NCI-H345 treated with DMSO at 0.1 percent for 48 hours (cell line): ENCODE measurements at regions not wholly inside any gene's neighbourhood (a gene's known extent, or its start where the extent isn't known, plus 50 kb on each side); places are given as distances from the start of the nearest gene placed in this dataset.

Source experiments
- DNase-seq: peaks from one replicate; lab custom pipeline; 2025; ENCODE audit not compliant: unreplicated experiment; lab: John Stamatoyannopoulos, UW

DNA sequence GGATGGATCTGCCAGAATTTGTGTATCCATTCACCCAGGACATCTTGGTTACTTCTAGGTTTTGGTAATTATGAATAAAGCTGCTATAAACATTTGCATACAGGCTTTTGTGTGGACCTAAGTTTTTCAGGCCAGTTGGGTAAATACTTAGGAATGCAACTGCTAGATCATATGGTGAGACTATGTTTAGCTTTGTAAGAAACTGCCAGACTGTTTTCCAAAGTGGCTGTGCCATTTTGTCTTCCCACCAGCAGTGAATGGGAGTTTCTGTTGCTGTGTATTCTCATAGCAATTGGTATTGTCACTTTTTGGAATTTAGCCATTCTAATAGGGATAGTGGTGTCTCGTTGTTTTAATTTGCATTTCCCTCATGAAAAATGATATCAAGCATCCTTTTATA lies 133.0 kb downstream of the KIF26A start:
- no peak for DNase-seq

DNA sequence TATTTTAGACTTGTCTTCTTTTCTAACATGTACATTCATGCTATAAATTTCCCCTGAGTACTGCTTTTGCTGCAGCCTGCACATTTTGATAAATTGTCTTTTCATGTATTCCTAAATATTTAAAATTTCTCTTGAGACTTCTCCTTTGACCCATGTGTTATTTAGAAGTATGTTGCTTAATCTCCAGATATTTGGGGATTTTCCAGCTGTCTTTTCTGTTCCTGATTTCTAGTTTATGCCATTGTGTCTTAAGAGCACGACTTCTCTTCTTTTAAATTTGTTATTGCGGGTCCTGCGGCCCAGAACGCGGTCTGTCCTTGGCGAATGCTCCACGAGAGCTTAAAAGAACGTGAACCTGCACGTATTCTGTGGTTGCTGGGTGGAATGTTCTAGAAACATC lies 136.4 kb downstream of the KIF26A start:
- DNase-seq: no peak

DNA sequence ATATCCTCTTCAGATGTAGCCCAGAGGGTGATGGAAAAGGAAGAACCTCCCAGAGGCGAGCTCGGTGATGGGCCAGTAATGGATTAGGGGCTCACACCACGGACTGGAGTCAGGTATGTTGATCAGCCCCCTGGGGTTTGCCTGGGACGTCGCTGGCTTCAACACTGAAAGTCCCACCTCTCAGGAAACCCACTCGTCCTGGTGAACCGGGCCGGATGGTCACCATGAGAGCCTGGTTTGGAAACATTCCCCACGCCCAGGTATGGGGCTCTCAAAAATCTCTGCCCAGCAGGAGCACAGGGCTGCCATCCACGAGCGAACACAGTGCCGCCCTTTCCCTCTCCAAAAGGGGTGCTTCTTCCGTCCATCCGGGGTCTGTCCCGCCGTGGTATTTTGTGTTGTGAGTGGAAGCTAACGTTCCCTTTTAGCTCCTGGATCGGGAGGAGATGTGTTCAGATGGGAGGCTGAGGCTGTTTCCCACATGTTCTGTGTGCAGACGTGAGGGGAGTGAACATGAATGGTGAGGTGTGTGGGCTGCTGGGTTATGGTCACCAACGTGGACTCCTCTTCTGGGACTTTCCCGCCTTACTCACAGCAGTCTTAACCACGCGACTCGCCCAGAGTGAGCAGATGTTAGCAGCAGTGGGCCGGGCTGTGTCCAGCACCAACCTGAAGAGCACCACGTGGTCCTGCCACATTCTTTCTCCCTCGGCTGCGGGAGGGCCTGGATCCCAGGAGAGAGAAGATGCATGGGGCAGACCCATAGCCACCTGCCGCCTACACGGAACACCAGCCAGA lies 139.2 kb downstream of the KIF26A start:
- no peak for DNase-seq

DNA sequence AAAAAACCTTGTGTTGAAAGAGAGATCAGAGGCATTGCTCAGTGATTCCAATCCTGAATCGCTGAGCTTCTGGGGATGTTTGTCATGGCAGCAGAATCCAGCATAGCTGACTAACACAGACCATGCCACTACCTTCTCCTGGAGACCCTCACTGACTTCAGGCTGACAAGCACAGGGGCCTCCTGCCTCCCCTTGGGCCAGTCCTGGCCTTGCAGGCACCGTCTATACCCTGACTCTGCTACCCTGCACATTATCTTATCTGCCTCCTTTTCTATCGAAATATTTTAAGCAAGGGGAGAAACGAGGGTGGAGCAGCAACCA lies 139.8 kb downstream of the KIF26A start:
- DNase-seq: no peak

DNA sequence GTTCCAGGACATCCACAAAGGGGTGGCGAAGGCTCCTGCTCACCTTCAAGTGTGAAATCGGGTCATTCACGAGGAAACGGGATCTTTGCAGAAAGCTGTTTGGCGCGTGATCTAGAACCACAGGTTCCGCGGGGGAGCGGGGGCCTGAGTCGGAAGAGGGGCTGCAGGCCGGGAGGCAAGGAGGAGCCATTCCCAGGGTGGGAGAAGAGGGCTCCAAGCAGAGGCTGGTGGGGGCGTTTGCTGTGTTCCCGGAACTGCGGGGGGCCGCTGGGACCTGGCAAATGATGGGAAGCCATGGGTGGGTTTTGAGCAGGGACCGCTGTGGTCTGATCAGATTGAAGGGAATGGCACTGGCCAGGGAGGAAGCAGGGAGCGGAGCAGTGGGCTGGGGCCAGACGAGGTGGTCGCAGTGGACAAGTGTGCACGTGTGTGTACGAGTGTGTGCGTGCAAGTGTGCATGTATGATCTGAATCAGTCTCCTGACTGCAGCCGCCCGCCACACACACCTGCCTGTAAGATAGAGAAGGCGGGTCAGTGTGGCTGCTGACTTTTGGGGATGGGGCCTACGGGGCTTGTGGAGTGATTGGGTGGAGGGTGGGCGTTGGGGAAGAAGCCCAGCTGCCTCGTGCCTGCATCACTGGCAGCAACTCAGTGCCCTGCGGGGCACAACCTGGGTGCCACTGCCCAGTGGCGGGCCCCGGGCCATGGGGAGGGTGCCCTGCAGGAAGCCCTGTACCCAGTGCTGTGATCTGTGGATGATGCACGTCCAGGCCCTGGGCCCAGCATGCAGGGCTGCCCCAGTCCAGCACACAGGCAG lies 141.9 kb downstream of the KIF26A start:
- no peak for DNase-seq

DNA sequence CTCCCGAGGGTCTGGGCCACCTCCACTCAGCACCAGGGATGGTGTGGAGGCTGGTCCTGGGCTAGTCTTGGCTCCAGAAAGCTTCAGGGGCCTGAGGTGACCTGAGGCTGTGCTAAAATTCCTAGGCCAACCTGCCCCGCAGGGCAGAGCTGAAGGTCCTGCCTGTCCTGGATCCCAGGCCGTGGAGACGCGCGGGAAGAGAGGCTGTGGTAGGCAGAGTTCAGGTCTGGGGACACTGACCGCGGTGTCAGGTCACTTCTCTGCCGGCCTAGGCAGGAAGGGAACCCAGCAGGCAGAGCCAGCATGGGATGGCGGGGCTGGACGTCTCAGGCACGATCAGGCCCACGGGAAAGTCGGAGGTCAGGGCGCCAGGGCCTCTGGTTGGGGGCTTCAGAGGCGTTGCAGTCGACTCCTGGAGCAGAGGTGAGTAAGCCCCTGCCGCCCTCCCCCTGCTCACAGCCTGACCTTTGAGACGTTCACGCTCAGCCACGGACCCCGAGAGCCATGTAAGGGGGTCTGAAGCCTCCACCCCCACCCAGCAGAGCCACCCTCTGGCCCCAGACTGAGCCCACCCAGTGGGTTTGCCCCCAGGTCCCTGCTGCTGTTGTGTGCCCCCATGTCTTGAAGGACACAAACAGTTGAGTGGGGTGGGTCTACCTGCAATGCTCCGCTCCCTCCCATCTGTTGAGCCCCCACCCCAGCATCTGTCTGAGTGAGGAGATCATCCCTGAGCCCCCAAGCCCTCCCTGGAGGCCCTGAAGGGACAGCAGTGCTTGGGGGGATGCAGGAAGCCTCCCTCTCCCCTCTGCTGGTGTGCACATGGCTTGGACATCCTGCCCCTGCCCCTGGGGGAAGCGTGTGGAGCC lies 142.7 kb downstream of the KIF26A start:
- no peak for DNase-seq

DNA sequence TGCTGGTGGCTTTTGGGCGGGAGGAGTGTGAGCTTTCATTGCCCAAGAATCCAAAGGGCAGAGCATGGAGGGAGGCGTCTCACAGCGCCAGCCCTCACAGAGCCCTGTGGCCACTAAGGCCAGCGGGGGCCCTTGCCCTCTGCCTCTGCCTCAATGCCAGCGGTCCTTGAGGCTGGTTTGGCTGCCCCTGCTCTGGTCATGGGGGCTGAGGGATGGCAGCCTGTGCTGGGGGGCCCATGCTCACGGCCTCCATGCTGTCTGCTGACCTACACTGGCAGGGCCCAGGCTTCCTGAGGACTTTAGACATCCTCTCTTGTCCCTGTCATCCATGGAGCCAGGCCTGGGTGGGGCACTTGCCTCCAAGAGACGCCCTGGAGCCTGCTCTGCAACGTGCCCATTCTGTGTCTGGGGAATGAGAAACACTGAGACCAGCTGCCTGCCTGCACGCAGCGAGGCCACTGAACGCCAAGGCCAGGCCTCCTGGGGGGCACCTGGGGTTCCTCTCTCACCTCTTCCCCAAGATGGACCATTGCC lies 143.4 kb downstream of the KIF26A start:
- no peak for DNase-seq

DNA sequence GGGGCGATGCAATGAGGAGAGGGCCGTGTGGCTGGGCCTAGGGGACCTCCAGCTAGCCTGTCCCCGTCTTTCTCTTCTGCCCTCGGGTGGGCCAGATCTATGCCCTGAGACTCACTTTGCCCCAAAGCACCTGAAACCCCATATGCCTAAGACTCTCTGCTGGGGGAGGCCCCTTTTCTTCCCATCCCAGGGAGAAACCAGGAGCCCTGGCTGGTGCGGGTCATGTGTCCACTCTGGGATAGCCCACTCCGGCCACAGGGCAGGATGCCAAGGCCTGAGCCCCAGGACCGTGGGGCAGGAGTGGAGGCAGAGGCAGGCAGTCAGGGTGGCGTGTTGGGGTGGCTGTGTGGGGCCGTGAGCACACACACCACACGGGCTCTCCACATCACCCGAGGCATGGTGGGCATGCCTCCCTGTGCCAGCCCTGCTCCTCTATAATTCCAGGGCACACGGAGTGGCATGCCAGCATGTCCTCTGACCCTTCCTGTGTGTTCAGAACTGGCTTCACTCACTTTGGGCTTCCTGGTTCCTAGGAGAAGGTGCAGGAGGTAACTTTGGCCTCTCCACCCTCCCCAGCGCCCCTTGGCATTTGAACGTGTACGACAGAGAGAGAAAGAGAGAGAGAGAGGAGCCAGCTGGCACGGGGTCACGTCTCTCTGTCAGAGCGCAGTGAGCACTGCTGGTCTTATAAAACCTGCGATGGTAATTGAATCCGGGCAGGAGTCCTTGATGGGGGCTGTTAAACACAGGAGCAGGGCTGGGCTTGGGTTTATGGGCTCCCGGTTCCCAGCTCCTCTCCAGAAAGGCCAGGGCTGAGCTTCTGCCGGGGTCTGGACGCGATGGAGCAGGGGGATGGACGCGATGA lies 144.2 kb downstream of the KIF26A start:
- DNase-seq: no peak

DNA sequence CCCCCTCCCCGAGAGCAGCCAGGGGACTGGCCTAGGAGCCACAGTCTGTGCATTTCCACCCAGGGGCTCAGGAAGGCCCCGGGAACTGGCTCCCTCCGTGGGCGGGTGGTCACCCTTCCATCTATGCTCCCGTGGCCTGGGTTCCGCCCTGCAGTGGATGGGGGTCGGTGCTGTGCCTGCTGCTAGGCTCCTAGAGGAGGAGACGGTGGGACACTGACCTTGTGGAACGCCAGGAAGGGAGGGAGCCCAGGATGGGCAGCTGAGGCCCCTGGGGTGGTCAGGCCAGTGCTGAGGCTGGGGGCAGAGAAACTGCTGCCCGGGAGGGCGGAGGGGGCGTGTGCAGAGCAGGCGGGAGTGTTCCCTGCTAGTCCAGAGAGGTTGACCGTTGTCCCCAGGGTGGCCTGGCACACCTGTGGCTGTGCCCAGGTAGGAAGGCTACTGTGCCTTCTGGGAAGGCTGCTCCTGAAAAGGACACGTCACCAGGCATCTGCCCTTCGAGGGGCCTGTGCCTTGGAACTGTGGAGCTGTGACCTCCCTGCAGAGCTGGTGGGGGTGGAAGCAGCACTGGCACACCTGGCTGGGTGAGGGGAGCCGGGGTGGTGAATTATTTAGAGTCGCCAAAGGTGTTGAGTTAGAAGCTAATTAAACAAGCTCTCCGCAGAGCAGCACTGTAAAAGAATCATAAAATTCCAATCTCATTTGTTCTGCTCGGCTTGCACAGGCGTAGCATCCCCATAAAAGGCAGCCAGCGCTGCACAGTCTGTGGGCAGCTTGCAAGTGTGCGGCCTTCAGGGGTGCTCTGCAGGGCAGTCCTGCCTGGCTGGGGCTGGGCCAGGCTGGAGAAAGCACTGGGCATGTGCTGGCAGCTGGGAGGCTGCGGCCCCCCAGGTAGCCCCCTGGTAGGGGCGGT lies 145.1 kb downstream of the KIF26A start:
- no peak for DNase-seq

DNA sequence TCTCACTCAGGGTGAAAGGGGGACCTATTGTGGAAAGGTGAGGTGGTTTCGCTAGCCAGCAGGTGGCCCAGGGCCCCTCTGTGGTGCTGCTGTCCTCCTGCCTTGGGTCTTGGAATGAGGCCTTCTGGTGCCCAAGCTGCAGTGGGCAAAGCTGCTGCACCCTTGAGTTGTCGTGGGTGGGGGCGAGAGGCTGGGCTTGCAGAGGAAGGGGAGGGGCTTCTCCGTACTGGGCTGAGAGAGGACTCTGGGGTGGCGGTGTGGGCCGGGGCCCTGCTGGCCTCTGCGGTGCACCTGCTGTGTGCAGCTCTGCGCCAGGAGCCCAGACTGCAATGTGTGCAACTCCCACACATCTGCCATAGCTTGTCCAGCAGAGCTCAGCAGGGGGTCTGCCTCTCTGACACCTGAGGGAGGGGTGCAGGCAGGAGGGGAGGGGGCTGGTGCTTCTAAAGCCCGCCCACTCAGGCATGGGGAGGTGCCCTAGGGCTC lies 145.8 kb downstream of the KIF26A start:
- DNase-seq: no peak

DNA sequence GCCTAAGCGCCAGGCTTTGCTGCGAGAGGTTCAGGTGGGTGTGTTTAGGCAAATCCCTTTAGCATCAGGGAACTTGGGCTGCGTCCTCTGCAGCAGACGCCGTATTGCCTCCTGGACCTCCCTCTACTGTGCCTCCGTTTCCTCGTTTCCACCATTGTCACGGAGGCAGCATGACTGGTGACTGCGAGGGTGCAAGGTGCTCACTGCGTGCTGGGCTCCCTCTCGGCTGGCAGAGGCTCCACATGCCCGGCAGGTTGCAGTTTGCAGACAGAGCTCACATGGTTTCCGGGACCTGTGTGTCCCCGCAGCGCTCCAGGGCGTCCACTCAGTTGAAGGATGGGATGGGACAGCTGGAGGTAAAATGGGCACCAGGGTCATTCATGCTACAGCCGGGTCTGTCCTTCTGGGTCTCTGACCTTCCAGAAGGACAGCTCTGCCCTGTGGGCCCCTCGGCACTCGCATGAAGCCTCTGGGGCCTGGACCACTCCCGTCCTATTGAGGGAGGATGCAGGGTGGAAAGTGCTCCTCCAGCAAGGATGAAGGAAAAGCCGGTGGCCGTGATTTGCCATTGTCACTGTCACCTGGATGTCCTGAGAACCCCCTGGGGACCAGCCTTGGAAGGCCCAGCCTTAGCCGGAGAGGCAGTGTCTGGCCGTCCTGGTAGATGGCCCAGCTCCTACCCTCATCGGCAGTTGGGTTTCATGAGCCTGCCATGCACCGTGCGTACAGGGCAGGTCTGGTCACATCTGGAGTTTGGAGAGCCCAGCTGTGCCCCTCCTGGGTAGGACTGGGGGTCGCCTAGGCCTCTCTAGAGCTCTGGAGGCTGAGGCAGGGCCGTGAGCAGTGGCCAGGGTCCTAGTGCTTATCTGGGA lies 146.5 kb downstream of the KIF26A start:
- DNase-seq: no peak

DNA sequence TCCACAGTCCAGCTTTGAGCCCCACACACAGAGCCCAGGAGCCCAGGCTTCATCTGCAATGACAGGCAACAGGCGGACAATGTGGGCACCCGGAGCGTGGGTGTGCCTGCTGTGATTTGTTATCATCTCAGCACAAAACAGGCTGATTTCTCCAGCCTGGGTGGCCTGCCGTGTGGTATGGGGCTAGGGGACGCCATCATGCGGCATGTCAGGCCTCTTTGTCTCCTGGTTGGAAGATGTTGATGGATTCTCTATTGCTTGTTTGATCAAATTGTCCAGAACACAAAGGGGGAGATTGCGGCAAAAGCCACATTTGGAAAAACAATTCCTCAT lies 147.1 kb downstream of the KIF26A start:
- DNase-seq: no peak

DNA sequence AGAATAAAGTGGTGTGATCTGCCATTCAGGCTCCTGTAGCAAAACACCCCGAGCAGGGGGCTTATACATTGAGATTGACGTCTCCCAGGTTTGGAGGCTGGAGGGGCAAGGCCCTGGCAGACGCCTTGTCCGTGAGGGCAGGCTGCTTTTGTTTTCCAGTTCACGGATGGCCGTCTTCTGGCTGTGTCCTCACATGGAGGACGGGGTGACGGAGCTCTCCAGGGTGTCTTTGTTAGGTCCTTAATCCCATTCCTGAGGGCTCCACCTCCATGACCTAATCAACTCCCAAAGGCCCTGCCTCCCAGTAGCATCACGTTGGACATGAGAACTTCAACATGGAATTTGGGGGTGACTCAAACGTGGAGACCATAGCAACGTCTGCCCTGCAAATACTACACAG lies 147.7 kb downstream of the KIF26A start:
- no peak for DNase-seq

DNA sequence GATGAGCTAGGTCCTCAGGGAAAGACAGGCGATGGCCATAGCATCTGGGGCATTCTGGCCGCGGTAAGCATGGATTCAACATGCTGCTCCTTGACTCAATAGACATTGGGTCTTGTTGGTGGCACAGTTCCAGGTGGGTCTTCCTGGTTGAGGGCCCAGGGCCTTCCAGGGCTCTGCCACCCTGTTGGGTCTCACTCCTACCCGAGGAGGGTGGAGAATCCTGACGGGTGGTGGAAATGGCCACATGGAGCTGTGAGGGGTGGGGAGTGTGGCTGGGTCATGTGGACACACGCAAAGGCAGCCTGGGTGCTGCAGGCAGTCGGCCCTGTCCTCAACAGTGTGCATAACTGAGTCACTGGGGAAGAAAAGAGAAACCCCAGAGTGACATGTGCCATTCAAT lies 148.1 kb downstream of the KIF26A start:
- DNase-seq: no peak

DNA sequence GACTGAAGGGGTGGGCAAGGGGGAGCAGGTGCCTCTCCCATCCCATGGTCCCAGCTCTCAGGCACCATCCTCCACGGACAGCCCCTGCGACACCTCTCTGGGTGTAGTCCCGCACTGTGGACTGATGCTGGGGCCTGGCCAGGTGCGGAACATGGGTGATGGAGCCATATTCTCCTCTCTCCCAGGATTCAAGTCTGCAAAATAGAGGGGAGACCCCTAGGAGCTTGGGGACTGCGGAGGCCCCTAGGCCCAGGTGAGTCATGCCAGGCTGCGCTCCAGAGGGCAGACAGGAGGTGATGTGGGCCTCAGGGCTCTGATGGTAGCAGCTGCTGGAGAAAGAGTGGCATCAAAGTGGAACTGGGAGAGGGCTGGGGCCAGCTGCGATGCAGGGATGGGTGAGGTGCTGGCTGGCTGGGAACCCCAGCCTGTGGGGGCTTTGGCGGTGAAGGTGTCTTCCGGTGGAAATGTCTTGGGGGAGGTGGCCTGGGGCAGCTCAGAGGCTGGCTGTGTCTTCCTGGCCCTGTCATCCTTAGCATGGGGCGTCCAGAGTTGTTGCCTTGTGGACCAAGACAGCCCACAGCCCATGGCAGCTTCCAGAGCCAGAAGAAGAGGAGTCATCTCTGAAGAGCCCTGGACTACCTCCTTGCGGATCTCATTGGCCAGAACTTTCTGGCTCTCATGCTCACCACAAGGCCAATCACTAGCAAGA lies 149.1 kb downstream of the KIF26A start:
- DNase-seq: no peak

DNA sequence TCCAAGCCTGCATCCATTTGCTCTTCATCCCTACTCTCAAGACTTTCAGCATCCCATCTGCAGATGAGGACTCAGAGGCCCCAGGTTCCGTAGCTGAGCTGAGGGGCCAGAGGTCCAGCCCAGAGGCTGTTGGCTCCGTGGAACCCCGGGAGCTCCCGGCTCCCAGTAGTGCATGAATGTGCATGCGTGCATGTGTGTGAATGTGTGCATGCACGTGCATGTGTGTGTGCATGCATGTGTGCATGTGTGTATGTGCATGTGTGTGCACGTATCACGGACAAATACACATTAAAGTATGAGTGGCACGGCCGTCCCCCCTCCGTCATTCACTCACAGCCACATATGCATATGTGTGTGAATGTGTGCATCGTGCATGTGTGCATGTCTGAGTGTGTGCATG lies 149.9 kb downstream of the KIF26A start:
- DNase-seq: no peak

DNA sequence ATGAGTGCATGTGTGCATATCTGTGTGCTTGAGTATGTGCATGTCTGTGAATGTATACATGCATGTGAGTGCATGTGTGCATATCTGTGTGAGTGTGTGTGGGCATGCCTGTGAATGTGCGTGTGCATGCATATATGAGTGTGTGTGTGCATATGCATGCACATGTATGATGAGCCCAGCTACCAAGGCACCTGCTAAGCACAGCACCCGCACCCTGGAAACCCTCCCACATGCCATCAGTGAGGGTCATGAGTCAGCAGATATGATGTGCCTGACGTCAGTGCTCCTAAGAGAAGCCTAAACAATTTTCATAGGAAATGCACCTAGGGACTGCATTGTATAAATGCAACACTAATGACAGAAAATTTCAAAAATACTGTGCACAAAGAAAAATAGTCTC lies 151.1 kb downstream of the KIF26A start:
- no peak for DNase-seq
